Coronary artery (tissue), 2 donors: ENCODE measurements at regions not wholly inside any gene's neighbourhood (a gene's known extent, or its start where the extent isn't known, plus 50 kb on each side); places are given as distances from the start of the nearest gene placed in this dataset.

ENCODE experiments used
- DNase-seq: peaks from one replicate; pipeline ENCODE4 v3.0.0-alpha.2; 2017; ENCODE audit warnings: low spot score
- H3K27ac ChIP-seq, 2 donors: fragments of 200-600 bp; sonication (generic); one replicate each; pipeline ENCODE4 v1.5.1; 2016 to 2019
- H3K4me3 ChIP-seq: fragments of 200-600 bp; sonication (generic); 2 replicates; pipeline ENCODE4 v1.5.1; 2016; ENCODE audit warnings: mild to moderate bottlenecking, moderate library complexity
- CTCF ChIP-seq: fragments of 200-600 bp; sonication (generic); IDR thresholded peaks from one replicate; pipeline ENCODE4 v1.5.1; 2019; ENCODE audit warnings: antibody characterized with exemption

GRCh38 chr3:167898091-167898490, 162.6 kb downstream of the SERPINI1 start:
- H3K27ac ChIP-seq, result no peak overlapping the region
- TF ChIP-seq CTCF, result no peak
- H3K4me3 ChIP-seq, result no peak overlapping the region
- DNase-seq, result no peak

- DNase-seq, result no peak
- Histone ChIP-seq H3K4me3 (no peak overlapping the region), H3K27ac (no peak overlapping the region)
- TF ChIP-seq CTCF, result no peak
These were observed 160.2 kb downstream of the SERPINI1 start for GRCh38 chr3:167895684-167896083.

GRCh38 chr3:167895178-167895577, 159.7 kb downstream of the SERPINI1 start:
- no peak for TF ChIP-seq CTCF
- DNase-seq, result no peak
- H3K27ac ChIP-seq, result no peak overlapping the region
- no peak overlapping the region for H3K4me3 ChIP-seq

GRCh38 chr3:167892205-167892604, 156.7 kb downstream of the SERPINI1 start:
- TF ChIP-seq CTCF, result no peak
- DNase-seq, result no peak
- Histone ChIP-seq H3K4me3 (no peak overlapping the region), H3K27ac (no peak overlapping the region)

GRCh38 chr3:167887096-167887495, 151.6 kb downstream of the SERPINI1 start:
- Histone ChIP-seq H3K27ac (no peak overlapping the region), H3K4me3 (no peak overlapping the region)
- no peak for TF ChIP-seq CTCF
- no peak for DNase-seq

- no peak for DNase-seq
- no peak for TF ChIP-seq CTCF
- Histone ChIP-seq H3K4me3 (no peak overlapping the region), H3K27ac (no peak overlapping the region)
These were observed 151.2 kb downstream of the SERPINI1 start for GRCh38 chr3:167886690-167887089.

- no peak for DNase-seq
- no peak for TF ChIP-seq CTCF
- Histone ChIP-seq H3K4me3 (no peak overlapping the region), H3K27ac (no peak overlapping the region)
These were observed 149.8 kb downstream of the SERPINI1 start for GRCh38 chr3:167885277-167885676.
